ENCODE measurements at regions not wholly inside any gene's neighbourhood (a gene's known extent, or its start where the extent isn't known, plus 50 kb on each side); places are given as distances from the start of the nearest gene placed in this dataset.

GRCh38 chr6:43861212-43861894, 91.3 kb downstream of the VEGFA start:
- DNase-seq: no peak

DNA sequence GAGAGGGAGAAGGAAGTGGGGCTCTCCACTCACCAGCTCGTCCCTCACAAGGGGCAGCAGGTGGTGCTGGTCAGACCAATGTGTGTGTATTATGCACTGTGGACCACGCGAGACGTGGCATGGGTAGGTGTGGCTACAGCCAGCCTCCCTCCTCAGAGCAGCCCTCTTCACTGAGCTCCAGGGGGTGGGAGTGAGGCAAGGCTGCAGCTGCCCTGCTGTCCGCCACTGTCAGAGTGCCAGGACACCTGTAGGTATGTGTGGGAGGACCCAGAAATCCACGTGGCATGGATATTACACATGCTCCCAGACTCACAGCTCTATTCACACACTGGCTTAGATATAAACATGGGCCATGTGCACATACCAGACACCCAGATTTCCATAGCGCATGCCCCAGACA, 90.3 kb downstream of the VEGFA start:
- DNase-seq: no peak

DNA sequence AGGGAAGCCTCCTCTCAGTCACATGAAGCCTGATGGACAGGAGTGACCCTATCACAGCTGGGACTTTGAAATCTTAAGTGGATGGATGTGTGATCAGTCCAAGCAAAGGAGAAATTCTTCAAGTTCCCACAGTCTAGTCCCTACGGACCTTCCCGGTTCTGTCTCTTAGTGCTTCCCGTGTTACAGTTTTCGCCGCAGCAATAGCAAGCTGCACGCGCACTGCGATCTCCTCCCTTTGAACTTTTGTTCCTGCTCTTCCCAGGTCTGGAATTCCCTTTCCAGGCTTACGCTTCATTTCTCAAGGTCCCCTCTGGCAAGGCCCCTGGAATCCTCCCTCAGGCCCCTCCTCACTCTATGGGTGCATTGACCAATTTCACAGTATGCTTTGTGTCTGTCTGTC, 89.2 kb downstream of the VEGFA start:
- no peak for DNase-seq

DNA sequence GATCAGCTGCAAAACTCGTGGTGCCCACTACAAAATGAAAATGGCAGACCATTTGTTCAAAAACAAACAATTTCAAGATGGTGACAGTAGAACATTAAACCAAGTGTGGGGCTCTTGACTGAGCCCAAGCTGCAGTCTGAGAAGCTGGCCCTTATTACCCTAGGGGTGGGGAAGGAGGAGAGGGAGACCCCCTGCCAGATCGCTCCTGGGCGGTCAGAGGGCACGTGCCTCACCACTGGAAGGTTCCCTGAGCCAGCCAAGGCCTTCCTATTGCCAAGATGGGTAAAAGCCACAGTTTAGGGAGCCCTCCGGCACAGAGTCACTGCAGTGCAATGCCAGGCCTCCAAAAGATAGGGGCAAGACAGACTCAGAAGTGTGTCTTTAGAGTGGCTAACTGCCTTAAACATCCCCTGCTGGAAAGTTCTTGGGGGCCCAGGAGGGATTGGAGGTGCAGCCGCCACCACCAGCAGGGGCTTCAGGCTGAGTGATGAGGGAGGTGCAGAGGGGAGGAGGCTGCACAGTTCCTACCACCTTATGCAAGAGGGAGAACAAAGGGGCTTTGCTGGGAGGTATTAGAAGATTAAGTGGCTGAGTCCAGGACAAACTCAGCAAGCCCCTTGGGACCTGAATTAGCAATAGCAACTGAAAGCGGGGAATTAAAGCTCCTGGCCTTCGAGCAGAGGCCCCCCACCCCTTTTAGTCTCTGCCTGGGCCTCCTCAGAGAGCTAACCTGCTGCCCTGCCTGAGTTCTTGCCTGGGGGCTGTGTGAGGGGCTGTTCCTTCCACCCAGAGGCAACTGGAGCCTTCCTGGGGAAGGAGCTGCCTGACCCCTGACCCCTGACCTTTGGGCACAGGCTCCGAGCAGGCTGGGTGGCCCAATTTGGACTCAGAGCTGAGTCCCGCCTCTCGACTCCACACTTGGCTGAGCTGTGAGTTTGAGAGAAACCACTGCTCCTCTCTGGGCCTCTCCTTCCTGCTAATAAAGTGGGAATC, 88.4 kb downstream of the VEGFA start:
- no peak for DNase-seq

DNA sequence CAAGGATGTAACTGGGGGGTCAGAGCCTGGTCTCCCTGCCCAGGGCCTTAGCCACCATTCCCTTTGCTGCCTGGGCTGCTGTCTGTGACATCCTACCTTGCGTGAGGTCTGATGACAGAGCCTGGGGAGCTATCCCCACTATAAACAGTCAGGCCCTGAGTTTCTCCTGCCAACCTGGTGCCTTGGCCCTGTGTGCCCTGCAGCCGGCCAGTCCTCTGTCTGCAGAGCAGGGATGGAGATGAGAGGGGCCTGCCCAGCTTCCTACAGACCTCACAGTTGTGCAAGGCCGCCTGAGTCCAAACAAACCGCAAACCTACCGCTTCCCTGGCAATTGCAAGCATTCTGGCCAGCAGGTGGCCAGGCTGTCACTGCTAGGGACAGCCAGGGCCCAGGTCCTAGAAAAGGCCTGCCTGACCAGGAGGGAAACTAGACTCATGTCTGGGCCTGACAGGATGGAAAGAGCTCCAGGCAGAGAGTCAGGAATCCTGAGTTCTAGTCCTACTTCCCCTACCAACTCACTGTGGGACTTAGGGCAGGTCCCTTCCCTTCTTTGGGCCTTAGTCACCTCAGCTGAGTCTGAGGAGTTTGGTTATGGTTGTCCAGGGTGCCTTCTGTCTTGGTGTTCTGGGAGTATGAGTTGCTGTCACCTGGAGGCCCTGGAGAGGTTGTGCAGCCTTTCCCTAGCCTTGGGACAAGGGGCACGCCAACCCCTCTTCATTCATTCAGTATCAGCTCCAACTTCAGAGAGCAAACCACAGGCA, 86.2 kb downstream of the VEGFA start:
- DNase-seq: no peak

GRCh38 chr6:43855247-43855646, 85.2 kb downstream of the VEGFA start:
- DNase-seq: no peak

DNA sequence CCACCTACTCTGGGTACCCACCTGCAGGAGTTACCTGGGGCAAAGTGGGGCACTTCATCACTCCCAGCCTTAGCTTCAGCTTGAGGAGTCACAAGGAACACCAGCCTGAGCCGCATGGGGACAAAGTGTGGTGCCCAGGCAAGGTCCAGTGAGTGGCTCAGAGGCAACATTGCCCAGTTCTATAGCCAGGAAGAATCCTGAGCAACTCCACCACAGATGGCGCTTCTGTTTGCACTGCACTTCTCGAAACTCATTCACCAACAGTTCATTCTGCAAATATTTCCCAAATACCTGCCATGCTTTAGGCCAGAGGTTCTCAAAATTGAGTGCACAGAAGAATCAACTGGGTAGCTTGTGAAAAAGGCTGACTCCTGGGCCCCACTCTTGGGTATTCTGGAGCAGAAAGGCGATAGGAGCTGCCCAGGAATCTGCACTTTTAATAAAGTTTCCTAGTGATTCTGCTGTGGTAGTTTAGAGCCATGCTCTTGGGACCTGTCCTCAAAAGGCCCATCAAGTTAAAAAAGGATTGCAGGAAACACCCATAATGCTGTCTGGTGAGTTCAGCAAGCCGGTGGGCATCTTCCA, 83.1 kb downstream of the VEGFA start:
- DNase-seq: no peak

- no peak for DNase-seq
These were observed 82.4 kb downstream of the VEGFA start for GRCh38 chr6:43852350-43852864.

GRCh38 chr6:43851204-43851865, 81.3 kb downstream of the VEGFA start:
- no peak for DNase-seq

DNA sequence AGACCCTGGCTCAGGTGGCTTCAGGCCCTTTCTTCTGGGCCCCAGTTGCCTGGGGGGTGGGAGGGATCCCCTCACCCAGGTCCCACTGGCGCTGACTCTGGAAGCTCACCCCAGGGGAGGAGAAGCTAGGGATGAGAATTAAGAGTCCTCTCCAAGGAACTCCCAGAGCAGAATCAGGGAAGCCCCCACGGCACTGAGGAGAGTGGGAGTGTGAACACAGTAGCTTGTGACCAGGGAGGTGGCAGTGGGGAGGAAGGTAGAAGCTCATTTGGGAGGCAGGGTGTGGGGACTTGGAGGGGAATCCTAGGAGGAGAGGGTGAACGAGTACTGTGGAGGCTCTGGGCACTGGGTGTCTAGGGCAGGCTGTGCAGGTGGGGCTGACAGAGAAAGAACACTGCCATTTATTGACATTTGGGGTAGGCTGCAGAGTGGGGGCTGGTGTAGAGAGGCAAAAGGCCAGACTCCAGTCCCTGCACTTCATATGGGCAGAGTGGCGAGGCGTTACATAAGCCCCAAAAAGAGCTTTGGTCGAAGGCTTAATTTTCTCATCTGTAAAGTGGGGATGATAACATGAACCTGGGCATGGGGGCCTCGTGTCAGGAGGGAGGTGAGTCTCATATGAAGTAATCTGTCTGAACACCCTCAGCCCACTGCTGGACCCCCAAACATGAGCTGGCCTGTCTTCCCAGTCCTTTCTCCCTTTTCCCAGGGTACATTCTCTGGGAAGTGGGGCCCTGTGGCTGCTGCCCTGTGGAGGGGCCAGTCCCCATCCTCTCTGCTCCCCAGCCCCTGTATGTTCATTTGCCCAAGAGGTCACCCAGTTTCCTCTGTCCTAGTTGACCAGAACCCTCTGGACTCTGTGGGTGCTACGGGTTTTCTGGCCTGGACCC, 80.5 kb downstream of the VEGFA start:
- DNase-seq: no peak

- no peak for DNase-seq
These were observed 79.8 kb downstream of the VEGFA start for GRCh38 chr6:43849844-43850243.

DNA sequence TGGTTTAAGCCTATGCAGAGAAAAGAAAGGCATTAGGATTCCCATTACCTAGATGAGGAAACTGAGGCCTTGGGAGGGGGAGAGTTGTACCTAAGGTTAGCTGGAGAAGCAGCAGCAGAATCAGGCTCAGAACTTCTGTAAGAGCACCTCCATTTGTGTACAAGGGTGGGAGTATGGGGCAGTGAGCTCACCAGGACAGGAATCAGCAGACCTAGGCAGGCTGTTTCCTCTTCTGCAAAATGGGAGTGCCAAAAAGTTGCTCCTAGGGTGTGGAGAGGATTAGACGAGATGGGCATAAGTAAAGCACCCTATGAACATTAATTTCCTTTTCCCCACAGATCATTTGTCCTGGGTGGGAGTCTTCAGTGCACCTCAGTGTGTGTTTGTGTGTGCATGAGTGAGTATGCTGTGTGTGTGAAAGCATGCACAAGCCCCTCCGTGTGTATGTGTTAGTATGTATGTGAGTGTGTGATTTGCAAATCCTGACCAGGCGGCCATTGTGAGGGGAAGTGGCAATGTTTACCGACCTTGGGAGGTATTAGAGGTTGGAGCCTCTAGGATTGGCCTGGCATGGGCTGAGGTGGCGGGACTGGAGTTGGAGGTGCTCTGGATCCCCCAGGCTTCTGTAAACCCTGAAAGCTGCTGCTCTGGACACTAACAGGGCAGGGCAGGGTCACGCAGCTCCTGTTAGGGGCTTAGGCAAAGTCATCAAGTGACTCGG, 78.8 kb downstream of the VEGFA start:
- no peak for DNase-seq

GRCh38 chr6:43847741-43848630, 78.0 kb downstream of the VEGFA start:
- no peak for DNase-seq

GRCh38 chr6:43846556-43846955, 76.5 kb downstream of the VEGFA start:
- DNase-seq: no peak

GRCh38 chr6:43845646-43846045, 75.6 kb downstream of the VEGFA start:
- no peak for DNase-seq

GRCh38 chr6:43843669-43844171, 73.7 kb downstream of the VEGFA start:
- DNase-seq: no peak

DNA sequence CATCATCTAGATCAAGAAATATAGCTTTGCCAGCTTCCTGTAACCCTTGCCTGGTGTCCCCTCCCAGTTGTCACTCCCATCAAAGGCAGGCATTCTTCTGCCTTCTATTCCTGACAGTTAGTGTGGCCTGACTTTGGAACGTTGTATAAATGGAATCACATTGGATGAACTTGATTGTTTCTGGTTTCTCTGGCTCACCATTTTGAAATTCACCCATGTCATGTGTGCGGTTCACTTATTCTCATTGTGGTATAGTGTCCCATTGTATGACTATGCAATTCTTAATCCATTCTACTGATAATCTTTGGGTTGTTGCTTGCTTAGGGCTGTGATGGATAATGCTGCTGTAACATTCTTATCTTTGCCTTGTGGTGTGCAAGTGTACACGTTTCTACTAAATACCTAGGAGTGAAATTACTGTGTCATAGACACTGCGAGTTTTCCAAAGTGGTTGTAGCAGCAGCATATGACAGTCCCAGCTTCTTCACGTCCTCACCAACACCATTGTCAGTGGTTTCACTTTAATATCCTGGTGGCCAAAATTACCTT, 73.2 kb downstream of the VEGFA start:
- no peak for DNase-seq

- no peak for DNase-seq
These were observed 72.3 kb downstream of the VEGFA start for GRCh38 chr6:43842231-43842794.

Measured in NCI-H1105 (cell line).